Retinal pigment epithelial cell (primary cell): ENCODE measurements at regions not wholly inside any gene's neighbourhood (a gene's known extent, or its start where the extent isn't known, plus 50 kb on each side); places are given as distances from the start of the nearest gene placed in this dataset.

ENCODE experiments used
- DNase-seq: peaks from one replicate; pipeline ENCODE4 v3.0.0-alpha.2; 2010; ENCODE audit warnings: low read depth
- H3K4me3 ChIP-seq: 2 replicates; pipeline ENCODE4 v1.5.1; 2011; ENCODE audit warnings: mild to moderate bottlenecking, low read length, control low read depth, moderate library complexity
- CTCF ChIP-seq: conservative IDR thresholded peaks from 2 replicates; pipeline ENCODE4 v1.5.1; 2011; ENCODE audit warnings: low read depth, low read length, control low read depth, inconsistent platforms

DNA sequence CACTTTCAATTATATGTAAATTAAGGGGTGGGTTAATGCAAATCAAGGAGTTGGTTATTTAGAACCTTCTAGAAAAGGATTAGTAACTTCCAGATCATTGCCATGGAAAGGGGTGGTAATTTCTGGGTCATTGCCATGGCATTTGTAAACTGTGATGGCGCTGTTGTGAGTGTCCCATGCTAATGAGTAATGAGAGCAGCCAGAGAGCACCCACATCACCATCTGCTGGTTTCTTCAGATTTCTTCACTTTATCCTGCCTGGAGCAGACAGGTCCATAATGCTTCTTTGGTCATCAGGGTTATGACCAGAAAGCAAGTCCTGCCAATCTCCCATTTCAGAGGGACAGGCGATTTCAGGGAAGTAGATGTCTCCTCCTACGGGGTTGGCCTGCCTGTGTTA lies 311.3 kb upstream of the CNR1 start:
- no peak for DNase-seq
- H3K4me3 ChIP-seq, result no peak overlapping the region
- TF ChIP-seq CTCF, result no peak

DNA sequence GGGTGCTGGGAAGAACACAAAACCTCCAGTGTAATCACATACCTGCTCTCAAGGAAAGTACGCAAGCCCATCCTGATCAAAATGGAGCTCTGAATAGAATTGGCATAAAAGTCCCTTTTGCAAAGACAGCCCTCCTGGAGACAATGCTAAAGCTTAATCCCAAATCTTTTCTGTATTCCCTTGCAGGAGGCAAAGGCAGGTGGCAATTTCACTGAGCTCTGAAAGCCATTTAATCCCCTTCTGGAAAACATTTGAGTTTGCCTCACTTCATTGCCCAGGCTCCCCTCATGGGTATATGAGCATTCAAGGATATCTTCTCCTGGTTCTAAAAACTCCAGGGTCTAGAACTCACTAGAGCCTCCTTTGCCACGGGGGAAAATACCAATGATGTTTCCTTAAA lies 310.2 kb upstream of the CNR1 start:
- H3K4me3 ChIP-seq, result no peak overlapping the region
- no peak for TF ChIP-seq CTCF
- no peak for DNase-seq

DNA sequence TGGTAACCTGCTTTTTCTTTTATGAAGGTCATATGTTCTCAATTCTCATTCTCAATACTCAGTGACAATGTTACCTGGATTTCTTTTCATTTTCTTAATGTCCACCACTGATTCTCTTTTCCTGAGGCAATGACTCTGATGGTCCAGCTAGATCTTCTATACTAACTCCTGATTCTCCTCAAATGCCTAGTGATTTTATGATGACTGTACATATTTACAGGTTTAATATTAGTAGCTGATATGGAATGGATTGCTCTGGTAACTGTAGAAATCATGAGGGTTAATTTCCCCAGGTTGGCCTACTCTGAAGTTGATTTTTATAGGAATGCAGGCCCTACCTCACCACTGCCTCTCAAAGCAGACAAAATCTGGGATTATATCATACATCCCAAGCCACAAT lies 308.6 kb upstream of the CNR1 start:
- H3K4me3 ChIP-seq, result no peak overlapping the region
- no peak for DNase-seq
- no peak for TF ChIP-seq CTCF

- H3K4me3 ChIP-seq, result no peak overlapping the region
- DNase-seq, result no peak
- no peak for TF ChIP-seq CTCF
Observed at GRCh38 chr6:88473589-88473988, 307.4 kb upstream of the CNR1 start.

DNA sequence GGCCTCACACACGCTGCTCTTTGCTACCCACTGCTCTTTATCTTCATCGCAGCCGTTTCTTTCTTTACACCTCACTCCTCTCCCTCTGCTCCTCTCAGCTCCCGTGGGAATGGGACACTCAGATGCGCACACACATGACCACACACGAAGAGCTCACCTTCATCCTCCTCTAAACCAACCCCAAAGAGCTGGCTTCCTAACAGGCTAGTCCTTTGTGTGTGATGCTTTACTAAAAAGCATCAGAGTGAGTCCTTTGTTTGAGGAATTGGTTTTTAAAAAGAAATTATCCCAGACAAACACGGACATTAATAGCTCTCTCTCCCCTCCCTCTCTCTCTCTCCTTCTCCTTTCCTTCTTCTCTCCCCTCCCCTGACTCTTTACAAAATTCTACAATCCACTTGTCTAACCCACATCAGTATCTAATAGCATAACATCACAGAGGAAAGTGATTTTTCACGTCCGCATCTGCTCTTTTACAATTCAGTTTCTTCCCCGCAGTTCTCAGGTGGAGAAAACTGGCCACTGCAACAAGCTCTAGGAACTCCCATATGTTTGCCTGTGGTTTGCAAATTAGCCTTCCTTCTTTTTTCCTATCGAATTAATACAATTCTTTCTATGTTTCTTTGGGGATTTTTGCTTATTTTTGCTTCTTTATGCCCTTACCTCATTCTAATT lies 306.8 kb upstream of the CNR1 start:
- TF ChIP-seq CTCF, result no peak
- H3K4me3 ChIP-seq, result no peak overlapping the region
- DNase-seq, result no peak

DNA sequence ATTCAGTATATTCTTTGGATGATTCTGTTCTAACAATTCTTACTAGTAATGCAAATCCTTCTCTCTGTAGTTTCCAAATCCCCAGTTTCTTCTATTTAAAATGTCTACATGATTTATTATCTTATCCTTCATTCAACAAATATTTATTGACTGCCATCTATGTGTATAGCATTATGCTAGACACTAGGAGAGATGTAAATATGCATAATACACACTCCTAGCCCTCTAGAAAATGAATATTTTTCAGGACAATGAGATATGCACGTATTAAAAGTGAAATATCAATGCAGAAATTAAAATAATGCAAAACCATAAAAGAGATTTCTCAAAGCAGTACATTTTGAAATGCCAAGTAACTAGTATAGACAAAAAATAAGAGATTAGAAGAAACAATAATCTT lies 293.5 kb upstream of the CNR1 start:
- no peak for TF ChIP-seq CTCF
- no peak overlapping the region for H3K4me3 ChIP-seq
- DNase-seq, result no peak

DNA sequence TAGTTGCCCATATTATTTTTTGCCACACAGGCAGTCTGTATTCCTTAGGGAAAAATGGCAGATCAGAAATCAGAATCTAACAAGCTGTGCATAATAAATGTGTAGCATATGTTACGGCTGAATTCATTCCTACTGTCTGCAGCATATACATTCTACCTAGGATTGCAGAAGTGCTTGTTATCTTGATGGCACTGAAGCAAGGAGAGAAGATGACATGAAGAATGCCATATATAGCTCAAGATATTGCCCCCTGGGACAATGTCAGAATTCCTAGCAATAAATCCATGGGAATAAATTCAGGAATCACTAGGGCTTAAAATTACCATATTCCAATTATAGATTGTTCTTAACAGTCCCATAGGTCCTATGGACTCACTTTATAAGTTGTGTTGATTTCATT lies 293.0 kb upstream of the CNR1 start:
- no peak overlapping the region for H3K4me3 ChIP-seq
- no peak for DNase-seq
- TF ChIP-seq CTCF, result no peak
